ENCODE measurements at regions not wholly inside any gene's neighbourhood (a gene's known extent, or its start where the extent isn't known, plus 50 kb on each side); places are given as distances from the start of the nearest gene placed in this dataset.

DNA sequence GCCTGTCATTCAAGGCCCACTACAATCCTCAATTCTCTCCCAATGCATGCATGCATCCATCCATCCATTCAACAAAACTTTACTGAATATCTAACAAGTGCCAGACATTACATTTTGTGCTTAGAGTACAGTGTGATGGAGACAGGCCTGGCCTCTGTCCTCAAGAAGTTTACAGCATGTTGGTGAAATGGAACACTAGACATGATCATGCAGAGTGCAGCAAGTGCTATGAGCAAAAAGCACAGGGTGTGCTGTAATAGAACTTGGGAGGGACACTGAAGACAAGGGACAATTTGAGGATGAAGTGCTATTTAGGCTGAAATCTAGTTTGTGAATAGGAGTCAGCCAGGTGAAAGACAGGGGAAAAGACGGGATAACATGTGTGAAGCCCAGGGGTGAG is 347.8 kb downstream of the PTEN start:
- DNase-seq: no peak

DNA sequence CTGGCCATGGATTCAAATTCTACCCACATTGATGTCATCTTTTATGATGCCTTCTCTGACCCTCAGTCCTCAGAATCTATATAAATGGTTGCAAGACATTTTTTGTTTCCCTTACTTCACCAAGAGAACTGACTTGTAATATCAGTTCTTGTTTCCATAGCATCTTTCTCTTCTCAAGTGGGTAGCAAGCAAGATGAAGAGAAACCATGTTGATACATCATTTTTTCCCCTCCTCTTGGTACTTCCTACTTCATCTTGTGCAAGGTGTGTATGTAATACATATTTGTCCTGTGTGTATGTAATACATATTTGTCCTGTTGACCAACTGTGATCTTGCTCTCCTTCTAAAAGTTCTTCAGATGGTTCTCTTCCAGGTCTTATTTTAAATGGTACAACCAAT is 348.6 kb downstream of the PTEN start:
- DNase-seq: no peak

GRCh38 chr10:88213065-88213605 is 349.7 kb downstream of the PTEN start:
- no peak for DNase-seq

GRCh38 chr10:88216976-88217375 is 353.6 kb downstream of the PTEN start:
- DNase-seq: no peak

GRCh38 chr10:88218362-88218761 is 354.9 kb downstream of the PTEN start:
- DNase-seq: no peak

- DNase-seq: no peak
Measured at GRCh38 chr10:88219753-88220152, 356.3 kb downstream of the PTEN start.

- DNase-seq: no peak
Measured at GRCh38 chr10:88221010-88221973, 357.9 kb downstream of the PTEN start.

DNA sequence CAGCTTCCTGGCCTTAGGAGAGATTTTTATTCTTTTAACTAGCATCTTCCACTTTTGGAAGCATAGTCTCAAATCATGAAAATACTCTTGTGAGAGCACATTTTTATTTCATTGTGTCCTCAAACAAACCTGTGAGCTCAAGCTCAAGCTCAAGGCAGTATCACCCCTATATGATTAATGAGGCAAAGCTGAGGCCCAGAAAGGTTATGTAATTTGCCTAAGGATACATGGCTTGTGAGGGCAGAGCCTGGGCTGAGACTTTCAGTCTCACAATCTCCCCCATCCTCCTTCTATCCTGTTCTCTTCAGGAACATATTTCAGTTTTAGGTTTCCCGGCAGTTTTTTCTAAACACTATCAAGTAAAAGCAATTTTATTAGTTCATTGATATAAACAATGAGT is 359.5 kb downstream of the PTEN start:
- no peak for DNase-seq

Measured in EL (cell line).